KMS-11 (cell line): ENCODE measurements at regions not wholly inside any gene's neighbourhood (a gene's known extent, or its start where the extent isn't known, plus 50 kb on each side); places are given as distances from the start of the nearest gene placed in this dataset.
"Not testable (repeated sequence)": the region's sequence is repeated elsewhere in the genome, so short reads cannot be mapped to it uniquely, and the experiment has no call there.

ENCODE experiments used
- H2AFZ ChIP-seq: fragments of 200-600 bp; sonication (generic); 2 replicates; pipeline ENCODE4 v1.6.1; 2016; ENCODE audit warnings: antibody characterized with exemption, mixed run types, low read depth
- H3K27ac ChIP-seq: fragments of 200-600 bp; sonication (generic); 2 replicates; pipeline ENCODE4 v1.6.1; 2016; ENCODE audit warnings: mild to moderate bottlenecking, mixed run types
- H3K27me3 ChIP-seq: fragments of 200-600 bp; sonication (generic); 2 replicates; pipeline ENCODE4 v1.6.1; 2017; ENCODE audit warnings: mild to moderate bottlenecking, low read depth, mixed run types, moderate library complexity; ENCODE audit not compliant: insufficient read depth
- H3K36me3 ChIP-seq: fragments of 200-600 bp; sonication (generic); 2 replicates; pipeline ENCODE4 v1.6.1; 2017; ENCODE audit warnings: mild to moderate bottlenecking, mixed run types; ENCODE audit not compliant: insufficient read depth
- H3K4me1 ChIP-seq: fragments of 200-600 bp; sonication (generic); 2 replicates; pipeline ENCODE4 v1.6.1; 2016; ENCODE audit warnings: mild to moderate bottlenecking, low read depth, mixed run types; ENCODE audit not compliant: poor library complexity, severe bottlenecking
- H3K4me2 ChIP-seq: fragments of 200-600 bp; sonication (generic); 2 replicates; pipeline ENCODE4 v1.7.0; 2016; ENCODE audit warnings: mild to moderate bottlenecking, mixed run types
- H3K4me3 ChIP-seq: fragments of 200-600 bp; sonication (generic); IDR thresholded peaks from 2 replicates; pipeline ENCODE4 v1.6.1; 2017; ENCODE audit warnings: low read depth, low read length, mixed read lengths; ENCODE audit not compliant: insufficient read depth
- H3K79me2 ChIP-seq: fragments of 200-600 bp; sonication (generic); 2 replicates; pipeline ENCODE4 v1.6.1; 2016; ENCODE audit warnings: low read depth, mixed run types; ENCODE audit not compliant: insufficient read depth
- H3K9ac ChIP-seq: fragments of 200-600 bp; sonication (generic); 2 replicates; pipeline ENCODE4 v1.6.1; 2016; ENCODE audit warnings: mild to moderate bottlenecking, mixed run types
- H4K20me1 ChIP-seq: fragments of 200-600 bp; sonication (generic); 2 replicates; pipeline ENCODE4 v1.6.1; 2016; ENCODE audit warnings: mild to moderate bottlenecking, mixed run types; ENCODE audit not compliant: insufficient read depth
- CTCF ChIP-seq: fragments of 200-600 bp; sonication (generic); conservative IDR thresholded peaks from 2 replicates; pipeline ENCODE4 v1.6.1; 2017; ENCODE audit warnings: low read depth, mild to moderate bottlenecking, antibody characterized with exemption, low read length, moderate library complexity, mixed read lengths

DNA sequence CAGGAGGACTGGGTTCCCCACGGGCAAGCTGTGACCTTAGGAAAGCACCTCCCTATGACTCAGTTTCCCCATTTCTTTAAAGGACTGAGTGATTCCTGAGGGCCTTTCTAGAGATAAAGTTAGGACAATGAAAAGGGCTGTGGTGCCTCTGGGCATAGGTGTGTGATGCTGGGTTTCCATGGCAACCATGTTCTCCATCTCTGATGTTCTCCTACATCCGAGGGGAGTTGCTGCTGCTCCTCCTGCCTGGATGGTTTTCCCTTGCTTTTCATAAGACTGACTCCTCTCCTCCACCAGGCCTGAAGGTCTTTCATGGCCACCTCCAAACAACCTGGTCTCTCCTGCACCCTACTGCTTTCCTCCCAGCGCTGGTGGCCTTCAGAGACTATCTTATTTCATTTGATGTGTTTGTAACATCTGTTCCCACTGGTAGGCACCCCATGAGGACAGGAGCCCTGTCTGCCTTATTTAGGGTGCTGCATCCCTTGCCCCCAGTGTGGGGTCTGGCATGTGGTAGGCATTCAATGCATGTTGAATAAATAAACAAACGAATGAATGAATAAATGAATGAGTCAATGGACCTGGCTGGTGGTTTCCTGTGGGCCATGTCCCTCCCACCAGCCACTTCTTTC, 112.2 kb upstream of the HAND1 start:
- H3K4me1 ChIP-seq: no peaks in the 10 kb centered on the region
- H3K79me2 ChIP-seq: no peaks in the 10 kb centered on the region
- no peak overlapping the region for H3K27ac ChIP-seq
- no peak overlapping the region for H3K9ac ChIP-seq
- no peaks in the 10 kb centered on the region for H3K36me3 ChIP-seq
- H3K27me3 ChIP-seq: no peaks in the 10 kb centered on the region
- H3K4me3 ChIP-seq: no peak overlapping the region
- H3K4me2 ChIP-seq: no peak overlapping the region
- H4K20me1 ChIP-seq: no peaks in the 10 kb centered on the region
- no peak overlapping the region for H2AFZ ChIP-seq
- no peak for TF ChIP-seq CTCF

GRCh38 chr5:154589511-154589910, 111.5 kb upstream of the HAND1 start:
- H3K36me3 ChIP-seq: no peaks in the 10 kb centered on the region
- H3K9ac ChIP-seq: no peak overlapping the region
- H4K20me1 ChIP-seq: no peaks in the 10 kb centered on the region
- H3K27ac ChIP-seq: no peak overlapping the region
- TF ChIP-seq CTCF: no peak
- no peaks in the 10 kb centered on the region for H3K4me1 ChIP-seq
- no peaks in the 10 kb centered on the region for H3K79me2 ChIP-seq
- H2AFZ ChIP-seq: no peak overlapping the region
- H3K4me3 ChIP-seq: no peak overlapping the region
- H3K27me3 ChIP-seq: no peaks in the 10 kb centered on the region
- H3K4me2 ChIP-seq: no peak overlapping the region

DNA sequence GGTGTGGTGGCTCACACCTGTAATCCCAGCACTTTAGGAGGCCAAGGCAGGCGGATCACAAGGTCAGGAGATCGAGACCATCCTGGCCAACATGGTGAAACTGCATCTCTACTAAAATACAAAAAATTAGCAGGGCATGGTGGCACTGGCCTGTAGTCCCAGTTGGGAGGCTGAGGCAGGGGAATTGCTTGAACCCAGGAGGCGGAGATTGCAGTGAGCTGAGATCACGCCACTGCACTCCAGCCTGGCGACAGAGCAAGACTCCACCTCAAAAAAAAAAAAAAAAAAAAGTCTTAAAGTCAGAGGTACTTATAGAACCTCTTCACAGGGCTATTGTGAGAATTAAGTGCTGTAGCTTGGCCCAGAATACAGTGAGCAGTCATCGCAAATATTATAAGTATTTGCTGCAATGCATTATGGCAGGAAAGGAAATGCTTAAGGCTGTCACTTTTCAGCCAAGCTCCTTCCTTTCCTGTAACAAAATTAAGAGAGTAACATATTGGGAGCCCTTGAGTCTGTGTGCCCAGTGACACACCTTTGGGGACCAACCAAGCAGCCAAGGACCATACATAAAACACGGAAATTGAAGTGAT, 110.9 kb upstream of the HAND1 start:
- not testable (repeated sequence) for H3K79me2 ChIP-seq, H4K20me1 ChIP-seq, H3K27me3 ChIP-seq, H3K4me2 ChIP-seq, H3K9ac ChIP-seq, H3K36me3 ChIP-seq, H3K4me1 ChIP-seq, H2AFZ ChIP-seq, H3K4me3 ChIP-seq, H3K27ac ChIP-seq

- H3K4me1 ChIP-seq: no peaks in the 10 kb centered on the region
- H3K9ac ChIP-seq: no peak overlapping the region
- H3K4me2 ChIP-seq: no peak overlapping the region
- no peak for TF ChIP-seq CTCF
- H3K27ac ChIP-seq: no peak overlapping the region
- H3K36me3 ChIP-seq: no peaks in the 10 kb centered on the region
- no peak overlapping the region for H3K4me3 ChIP-seq
- no peaks in the 10 kb centered on the region for H3K27me3 ChIP-seq
- no peak overlapping the region for H2AFZ ChIP-seq
- H3K79me2 ChIP-seq: no peaks in the 10 kb centered on the region
- H4K20me1 ChIP-seq: no peaks in the 10 kb centered on the region
Measured at GRCh38 chr5:154588091-154588774, 110.2 kb upstream of the HAND1 start.
